ENCODE measurements at regions not wholly inside any gene's neighbourhood (a gene's known extent, or its start where the extent isn't known, plus 50 kb on each side); places are given as distances from the start of the nearest gene placed in this dataset.

DNA sequence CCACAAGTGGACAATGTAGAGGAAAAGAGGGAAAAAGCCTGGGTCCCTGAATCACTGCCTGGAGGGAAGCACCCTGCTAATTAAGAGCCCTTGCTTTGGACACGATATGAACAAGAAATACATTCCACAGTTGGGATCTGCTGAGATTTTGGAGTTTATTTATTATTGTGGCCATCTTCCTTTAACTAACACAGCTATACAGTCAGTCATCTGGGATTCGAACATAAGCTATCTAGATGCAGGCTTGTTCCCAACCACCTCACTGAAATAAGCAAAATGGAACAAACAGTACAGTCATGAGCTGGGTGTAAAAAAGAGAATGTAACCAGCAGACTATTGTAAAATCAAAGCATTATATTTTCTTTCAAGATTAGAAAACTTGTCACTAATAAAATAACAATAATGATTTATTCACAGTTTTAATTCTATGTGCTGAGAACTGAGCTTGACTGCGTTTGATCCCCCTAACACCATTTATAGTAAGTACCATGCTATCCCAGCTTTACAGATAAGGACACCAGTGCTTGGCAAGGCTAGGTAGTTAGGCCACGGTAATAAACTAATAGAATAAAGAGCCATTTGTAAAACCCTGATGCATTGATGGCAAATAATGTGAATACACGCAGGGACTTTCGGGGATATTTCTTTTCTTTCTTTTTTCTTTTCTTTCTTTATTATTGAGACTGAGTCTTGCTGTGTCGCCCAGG lies 223.8 kb upstream of the KLF6 start:
- peaks cover 0 to 3% (median 0%) of the 10 kb centered on the region in 3 experiments; a peak in 1 of 7 replicates for H3K36me3 Mint-ChIP-seq (ENCODE audit: insufficient read depth in 1 of 3, low read depth in 3 of 3)
- Histone ChIP-seq H3K79me2 (ENCODE audit: insufficient read depth, low read length) (no peaks in the 10 kb centered on the region), H3T11ph (ENCODE audit: low read length) (no peak overlapping the region), H3K79me1 (ENCODE audit: insufficient read depth, low read depth, low read length, poor library complexity, severe bottlenecking) (no peaks in the 10 kb centered on the region), H2AK5ac (ENCODE audit: insufficient read length, low read length) (no peak overlapping the region), H3K9ac (ENCODE audit: extremely low read depth, insufficient read length, low read length) (no peak overlapping the region), H4K5ac (ENCODE audit: insufficient read length, low read depth, low read length) (no peak overlapping the region), H2BK12ac (ENCODE audit: insufficient read length, low read depth, low read length) (no peak overlapping the region), H2BK20ac (ENCODE audit: low read depth, low read length, poor library complexity, severe bottlenecking) (no peak overlapping the region), H3K23ac (ENCODE audit: insufficient read length, low read depth, low read length) (no peak overlapping the region), H3K27me3 (ENCODE audit: insufficient read depth, low read length) (0 out of 2 replicates have a peak, but pooled peaks cover 1% of the 10 kb centered on the region), H2BK120ac (ENCODE audit: low read depth, low read length, poor library complexity, severe bottlenecking) (no peak overlapping the region), H4K91ac (ENCODE audit: insufficient read length, low read depth, low read length) (no peak overlapping the region), H3K56ac (ENCODE audit: insufficient read length, low read depth, low read length) (no peak overlapping the region), H3K4ac (ENCODE audit: low read depth, low read length) (no peak overlapping the region), H4K20me1 (ENCODE audit: control insufficient read depth, insufficient read depth, insufficient read length) (no peaks in the 10 kb centered on the region), H3K14ac (ENCODE audit: insufficient read depth, low read length) (no peak overlapping the region), H3K4me1 (ENCODE audit: insufficient read depth, low read length) (no peaks in the 10 kb centered on the region; the same call in 1 of the 2 replicates), H3K27ac (ENCODE audit: insufficient read length, low read depth, low read length) (no peak overlapping the region), H4K8ac (replicated peaks; ENCODE audit: insufficient read length, low read depth, low read length) (no peak overlapping the region), H3K18ac (ENCODE audit: insufficient read length, low read depth, low read length) (no peak overlapping the region), H3K23me2 (ENCODE audit: insufficient read length, low read depth, low read length, poor library complexity, severe bottlenecking) (no peaks in the 10 kb centered on the region), H2BK15ac (ENCODE audit: low read depth, low read length) (no peak overlapping the region), H2BK5ac (ENCODE audit: insufficient read length, low read length) (no peak overlapping the region), H2AFZ (ENCODE audit: low read length) (no peak overlapping the region), H3K9me3 (ENCODE audit: control insufficient read depth, low read depth, low read length) (no peaks in the 10 kb centered on the region), H3K4me2 (ENCODE audit: insufficient read depth, insufficient read length, low read length) (no peak overlapping the region)
- H3K4me3 Mint-ChIP-seq, result no peak overlapping the region
- TF ChIP-seq CTCF (conservative IDR thresholded peaks at IDR 0.05), result no peak
- H3K27ac Mint-ChIP-seq, result peak overlapping the region in 1 of 3 experiments; percentile 73; a peak in 2 of 7 replicates
- peaks cover 2% of the 10 kb centered on the region for H3K27me3 Mint-ChIP-seq (ENCODE audit: low read depth)
- WGBS (ENCODE audit: extremely low coverage, insufficient read length, low lambda C conversion rate), result no CpG with 5 or more reads among the region's 7 CpGs
- peaks cover 17 to 27% of the 10 kb centered on the region in 2 experiments for H3K4me1 Mint-ChIP-seq
- no peaks in the 10 kb centered on the region; a peak in 3 of 5 replicates for H3K9me3 Mint-ChIP-seq
- no peak for DNase-seq
